GM12892 (cell line): ENCODE measurements at regions not wholly inside any gene's neighbourhood (a gene's known extent, or its start where the extent isn't known, plus 50 kb on each side); places are given as distances from the start of the nearest gene placed in this dataset.

Source experiments
- POLR2AphosphoS5 ChIP-seq: IDR thresholded peaks from 2 replicates; pipeline ENCODE4 v1.6.1; 2011; ENCODE audit warnings: low read depth, low read length, control low read depth
- TAF1 ChIP-seq: IDR thresholded peaks from 2 replicates; pipeline ENCODE4 v1.6.1; 2011; ENCODE audit warnings: low read depth, mild to moderate bottlenecking, control low read depth, low read length, borderline replicate concordance

DNA sequence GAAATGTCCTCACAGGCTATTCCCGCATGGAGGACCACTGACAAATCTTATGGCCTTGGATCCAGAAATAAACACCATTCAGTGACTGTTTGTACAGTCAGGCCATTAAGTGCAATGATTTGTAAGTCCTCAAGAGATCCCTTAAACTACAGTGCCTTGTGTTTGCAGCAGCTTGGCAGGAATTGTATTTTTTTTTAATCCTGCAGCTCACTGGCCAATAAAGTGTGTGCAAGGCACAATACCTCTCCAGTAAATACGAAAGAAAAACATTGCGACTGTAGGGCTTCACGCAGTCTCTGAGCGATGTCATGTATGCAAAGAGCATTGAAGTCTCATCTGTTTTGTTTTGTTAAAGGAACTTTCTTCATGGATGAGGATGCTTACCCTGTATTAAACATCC is 74.2 kb upstream of the TUSC1 start:
- no peak for TF ChIP-seq POLR2AphosphoS5
- TF ChIP-seq TAF1: no peak
